ENCODE measurements at regions not wholly inside any gene's neighbourhood (a gene's known extent, or its start where the extent isn't known, plus 50 kb on each side); places are given as distances from the start of the nearest gene placed in this dataset.

GRCh38 chr20:22887796-22888195, 147.3 kb upstream of the SSTR4 start (continued):
- TF ChIP-seq ZFP1 (CRISPR knock-in tag; IDR thresholded peaks at IDR 0.05) (no peak), CXXC5 (CRISPR knock-in tag; IDR thresholded peaks at IDR 0.05) (no peak), SMARCE1 (IDR thresholded peaks at IDR 0.05) (no peak), BRF2 (IDR thresholded peaks at IDR 0.05; ENCODE audit: borderline replicate concordance, insufficient read depth, insufficient read length) (no peak)

- no peaks in the 10 kb centered on the region for H3K9me3 ChIP-seq (replicated peaks; ENCODE audit: control insufficient read depth, insufficient read depth, low read depth, low read length)
- in situ Hi-C loops (cut with MboI) (no loop called here), intact Hi-C loops (cut with micrococcal nuclease) (loop anchor here (10.0 kb wide), 1 partner anchor 74 kb away; no protein-coding TSS in a partner anchor)
- ATAC-seq: no peak
- H3K9me1 ChIP-seq (ENCODE audit: control insufficient read depth, insufficient read depth, low read length): no peaks in the 10 kb centered on the region
- WGBS (ENCODE audit: insufficient coverage, low coverage, missing lambda C conversion rate): 15% methylated on average over 5 of the region's 5 CpGs
- DNase-seq (ENCODE audit: extremely low read depth in 1 of 4, low spot score in 3 of 4): no peak
- POLR2A ChIA-PET: interaction anchor here (1.6 kb wide), 1 partner anchor 11 kb away, joined by 6 read pairs; no protein-coding TSS in a partner anchor
- H3K27me3 ChIP-seq (ENCODE audit: control insufficient read depth in 2 of 2, insufficient read depth in 2 of 2, low read length in 2 of 2): no peaks in the 10 kb centered on the region; a peak in 1 of 5 replicates
- FAIRE-seq: no peak
- no peaks in the 10 kb centered on the region for H3K79me2 ChIP-seq (ENCODE audit: control insufficient read depth, insufficient read depth, low read length)
- no peak overlapping the region for H3K4me2 ChIP-seq (ENCODE audit: insufficient read depth, low read length)
- no peak overlapping the region for H3K9ac ChIP-seq (ENCODE audit: insufficient read depth in 1 of 2, low read depth in 2 of 2, low read length in 2 of 2)
- H2AFZ ChIP-seq (ENCODE audit: low read depth, low read length): no peak overlapping the region
- BruUV-seq (replicated peaks): no TSS peak
- CTCF ChIA-PET (ENCODE audit: low intra/inter-chr PET ratio): no interaction called here
- no peaks in the 10 kb centered on the region for H3K36me3 ChIP-seq (ENCODE audit: control insufficient read depth, insufficient read depth, low read length)
- H4K20me1 ChIP-seq (replicated peaks; ENCODE audit: control insufficient read depth, insufficient read depth, low read length): no peaks in the 10 kb centered on the region
- H3K4me1 ChIP-seq (replicated peaks in 1 of 2; ENCODE audit: control insufficient read depth in 2 of 2, insufficient read depth in 2 of 2, low read length in 2 of 2): no peaks in the 10 kb centered on the region
- no peak overlapping the region for H3K4me3 ChIP-seq
- no peak overlapping the region for H3K27ac ChIP-seq (ENCODE audit: extremely low read depth, low read depth, low read length)
- no peak for TF ChIP-seq MYBL2 (IDR thresholded peaks at IDR 0.05; ENCODE audit: low read depth)
- TF ChIP-seq MYBL2 (CRISPR knock-in tag; IDR thresholded peaks at IDR 0.05; ENCODE audit: borderline replicate concordance): no peak
- TF ChIP-seq ZNF655 (CRISPR knock-in tag; IDR thresholded peaks at IDR 0.05): no peak
- TF ChIP-seq UBTF (IDR thresholded peaks at IDR 0.05; ENCODE audit: borderline replicate concordance in 1 of 2, low read depth in 2 of 2, low read length in 2 of 2): no peak
- no peak for TF ChIP-seq ZNF668 (CRISPR knock-in tag; IDR thresholded peaks at IDR 0.05)
These were observed 144.4 kb upstream of the SSTR4 start for GRCh38 chr20:22890594-22891300.

Measured in K562 (cell line).